SK-N-SH (cell line): ENCODE measurements at regions not wholly inside any gene's neighbourhood (a gene's known extent, or its start where the extent isn't known, plus 50 kb on each side); places are given as distances from the start of the nearest gene placed in this dataset.

Source experiments
- EP300 ChIP-seq, 2 experiments: IDR thresholded peaks; 2 replicates each; pipeline versions ENCODE4 v1.4.0 to v1.6.1; 2012; ENCODE audit warnings: borderline replicate concordance in 1 of 2, low read depth in 1 of 2, low read length in 1 of 2
- EZH2phosphoT487 ChIP-seq: fragments of 200-600 bp; sonication (generic); IDR thresholded peaks from 2 replicates; pipeline ENCODE4 v1.6.1; 2017; ENCODE audit warnings: low read depth, mixed run types, mild to moderate bottlenecking, antibody characterized with exemption, moderate library complexity, borderline replicate concordance
- GABPA ChIP-seq: IDR thresholded peaks from 2 replicates; pipeline ENCODE4 v1.4.0; 2012; ENCODE audit warnings: low read depth, mild to moderate bottlenecking
- JUND ChIP-seq: IDR thresholded peaks from 2 replicates; pipeline ENCODE4 v1.4.0; 2012
- PBX3 ChIP-seq: IDR thresholded peaks from 2 replicates; pipeline ENCODE4; 2012
- REST ChIP-seq: IDR thresholded peaks from 2 replicates; pipeline ENCODE4 v1.6.1; 2012; ENCODE audit warnings: mild to moderate bottlenecking, low read depth, low read length, moderate library complexity
- RFX5 ChIP-seq: IDR thresholded peaks from 2 replicates; pipeline ENCODE4 v1.6.1; 2012; ENCODE audit warnings: mild to moderate bottlenecking, improper control_type of control experiment, low read length
- TAF1 ChIP-seq: IDR thresholded peaks from 2 replicates; pipeline ENCODE4 v1.6.1; 2012; ENCODE audit warnings: low read depth, mild to moderate bottlenecking, low read length, moderate library complexity, borderline replicate concordance
- USF2 ChIP-seq: fragments of 150-350 bp; IDR thresholded peaks from 2 replicates; pipeline ENCODE4 v1.6.1; 2017; ENCODE audit warnings: antibody characterized with exemption, low read length, low read depth, borderline replicate concordance
- TF ChIP-seq, protein P1 (sequence below): fragments of 200-600 bp; sonication (generic); IDR thresholded peaks from 2 replicates; pipeline ENCODE4 v1.6.1; 2017; ENCODE audit warnings: antibody characterized with exemption, mild to moderate bottlenecking, moderate library complexity
- TF ChIP-seq, protein P2 (sequence below): IDR thresholded peaks from 2 replicates; pipeline ENCODE4 v1.4.0; 2012; ENCODE audit warnings: low read depth, borderline replicate concordance

DNA sequence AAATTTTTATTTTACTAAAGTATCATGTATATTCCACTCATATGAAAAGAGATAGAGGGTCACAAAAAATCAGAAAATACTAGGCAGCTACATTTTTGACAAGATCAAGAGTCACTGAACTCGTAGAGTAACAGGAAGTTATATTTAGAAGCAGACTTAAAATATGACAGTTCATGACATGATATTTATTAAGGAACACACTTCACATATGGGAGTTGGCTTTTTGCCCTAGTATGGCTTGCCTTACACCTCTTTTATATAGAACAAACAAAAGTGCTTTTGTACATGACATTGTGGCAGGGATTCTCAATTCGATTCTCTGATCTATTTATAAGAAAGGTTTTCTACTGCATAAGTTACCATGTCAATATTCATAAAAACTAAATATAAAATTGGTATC lies 80.1 kb upstream of the GBE1 start:
- TF ChIP-seq TAF1 (no peak), REST (no peak), RFX5 (no peak), USF2 (no peak), PBX3 (no peak), GABPA (no peak), JUND (no peak), EP300 (IDR thresholded peaks at IDR 0.05; ENCODE audit: borderline replicate concordance in 1 of 2, low read depth in 1 of 2, low read length in 1 of 2) (no peak), EZH2phosphoT487 (no peak)
- TF ChIP-seq, protein P1, sequence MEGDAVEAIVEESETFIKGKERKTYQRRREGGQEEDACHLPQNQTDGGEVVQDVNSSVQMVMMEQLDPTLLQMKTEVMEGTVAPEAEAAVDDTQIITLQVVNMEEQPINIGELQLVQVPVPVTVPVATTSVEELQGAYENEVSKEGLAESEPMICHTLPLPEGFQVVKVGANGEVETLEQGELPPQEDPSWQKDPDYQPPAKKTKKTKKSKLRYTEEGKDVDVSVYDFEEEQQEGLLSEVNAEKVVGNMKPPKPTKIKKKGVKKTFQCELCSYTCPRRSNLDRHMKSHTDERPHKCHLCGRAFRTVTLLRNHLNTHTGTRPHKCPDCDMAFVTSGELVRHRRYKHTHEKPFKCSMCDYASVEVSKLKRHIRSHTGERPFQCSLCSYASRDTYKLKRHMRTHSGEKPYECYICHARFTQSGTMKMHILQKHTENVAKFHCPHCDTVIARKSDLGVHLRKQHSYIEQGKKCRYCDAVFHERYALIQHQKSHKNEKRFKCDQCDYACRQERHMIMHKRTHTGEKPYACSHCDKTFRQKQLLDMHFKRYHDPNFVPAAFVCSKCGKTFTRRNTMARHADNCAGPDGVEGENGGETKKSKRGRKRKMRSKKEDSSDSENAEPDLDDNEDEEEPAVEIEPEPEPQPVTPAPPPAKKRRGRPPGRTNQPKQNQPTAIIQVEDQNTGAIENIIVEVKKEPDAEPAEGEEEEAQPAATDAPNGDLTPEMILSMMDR: no peak
- TF ChIP-seq, protein P2, sequence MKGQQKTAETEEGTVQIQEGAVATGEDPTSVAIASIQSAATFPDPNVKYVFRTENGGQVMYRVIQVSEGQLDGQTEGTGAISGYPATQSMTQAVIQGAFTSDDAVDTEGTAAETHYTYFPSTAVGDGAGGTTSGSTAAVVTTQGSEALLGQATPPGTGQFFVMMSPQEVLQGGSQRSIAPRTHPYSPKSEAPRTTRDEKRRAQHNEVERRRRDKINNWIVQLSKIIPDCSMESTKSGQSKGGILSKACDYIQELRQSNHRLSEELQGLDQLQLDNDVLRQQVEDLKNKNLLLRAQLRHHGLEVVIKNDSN: no peak
